Naive thymus-derived CD8-positive, alpha-beta T cell (primary cell): ENCODE measurements at regions not wholly inside any gene's neighbourhood (a gene's known extent, or its start where the extent isn't known, plus 50 kb on each side); places are given as distances from the start of the nearest gene placed in this dataset.
"Not testable (repeated sequence)": the region's sequence is repeated elsewhere in the genome, so short reads cannot be mapped to it uniquely, and the experiment has no call there.

Experiments
- ATAC-seq, 2 donors: fragments of 150-1000 bp; cut with Tn5 transposase in 1 of 2; sonication (Bioruptor Pico), chemical (Tn5 transposase) in 1 of 2; 1 replicate in 1 of 2; 2 replicates in 1 of 2; pipeline ENCODE4 v1.10.0; 2021; ENCODE audit warnings: mild to moderate bottlenecking in 2 of 2, moderate library complexity in 2 of 2
- POLR2A ChIA-PET: fragments of 350-600 bp; sonication (Branson Sonifier 250); formaldehyde crosslinking; loops from one replicate; lab custom pipeline; 2021; ENCODE audit warnings: antibody characterized with exemption; lab: Charles Lee
- DNase-seq, 10 donors: peaks; one replicate each; pipeline versions ENCODE4 v3.0.0 to v3.0.0-alpha.2; 2020 to 2022
- H3K27ac Mint-ChIP-seq, 10 donors: one replicate each; pipeline ENCODE4 v1.8.0; 2020 to 2022; ENCODE audit warnings: mild to moderate bottlenecking in 10 of 10, mixed read lengths in 10 of 10, moderate library complexity in 4 of 10, inconsistent platforms in 1 of 10
- H3K27me3 Mint-ChIP-seq, 5 donors: one replicate each; pipeline ENCODE4 v1.8.0; 2021 to 2022; ENCODE audit warnings: mixed read lengths in 5 of 5
- H3K36me3 Mint-ChIP-seq, 3 donors: one replicate each; pipeline ENCODE4 v1.8.0; 2020 to 2022; ENCODE audit warnings: mixed read lengths in 3 of 3, mild to moderate bottlenecking in 2 of 3, inconsistent platforms in 1 of 3
- H3K4me1 Mint-ChIP-seq, 4 donors: one replicate each; pipeline ENCODE4 v1.8.0; 2021 to 2022; ENCODE audit warnings: mixed read lengths in 4 of 4
- H3K4me3 Mint-ChIP-seq, 10 donors: one replicate each; pipeline ENCODE4 v1.8.0; 2020 to 2022; ENCODE audit warnings: mild to moderate bottlenecking in 10 of 10, mixed read lengths in 10 of 10, moderate library complexity in 6 of 10, inconsistent platforms in 1 of 10
- H3K9me3 Mint-ChIP-seq, 9 donors: one replicate each; pipeline ENCODE4 v1.8.0; 2020 to 2022; ENCODE audit warnings: mixed read lengths in 9 of 9, mild to moderate bottlenecking in 3 of 9, inconsistent platforms in 1 of 9, moderate library complexity in 1 of 9

DNA sequence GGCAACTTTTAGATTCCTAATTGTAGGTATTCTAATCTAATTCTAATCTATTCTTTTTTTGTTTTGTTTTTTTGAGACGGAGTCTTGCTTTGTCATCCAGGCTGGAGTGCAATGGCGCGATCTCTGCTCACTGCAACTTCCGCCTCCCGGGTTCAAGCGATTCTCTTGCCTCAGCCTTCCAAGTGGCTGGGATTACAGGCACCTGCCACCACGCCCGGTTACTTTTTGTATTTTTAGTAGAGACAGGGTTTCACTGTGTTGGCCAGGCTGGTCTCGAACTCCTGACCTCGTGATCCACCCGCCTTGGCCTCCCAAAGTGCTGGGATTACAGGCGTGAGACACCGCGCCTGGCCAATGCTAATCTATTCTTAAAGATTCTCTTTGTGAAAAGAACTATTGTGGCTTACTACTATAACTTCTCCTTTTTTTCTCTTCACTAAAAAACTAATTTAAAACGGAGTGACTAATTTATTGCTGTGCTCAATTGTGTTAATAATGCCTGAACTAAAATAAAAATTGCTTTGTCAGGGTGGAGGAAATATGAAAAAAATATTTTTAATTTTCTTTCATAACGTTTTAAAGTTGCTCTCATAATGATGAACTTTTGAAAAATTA lies 85.6 kb downstream of the DUSP6 start:
- H3K27ac Mint-ChIP-seq, ATAC-seq, POLR2A ChIA-PET, H3K9me3 Mint-ChIP-seq, DNase-seq, H3K27me3 Mint-ChIP-seq, H3K36me3 Mint-ChIP-seq, H3K4me3 Mint-ChIP-seq: not testable (repeated sequence)
- H3K4me1 Mint-ChIP-seq: peaks cover 0 to 14% (median 0%) of the 10 kb centered on the region in 4 donors

DNA sequence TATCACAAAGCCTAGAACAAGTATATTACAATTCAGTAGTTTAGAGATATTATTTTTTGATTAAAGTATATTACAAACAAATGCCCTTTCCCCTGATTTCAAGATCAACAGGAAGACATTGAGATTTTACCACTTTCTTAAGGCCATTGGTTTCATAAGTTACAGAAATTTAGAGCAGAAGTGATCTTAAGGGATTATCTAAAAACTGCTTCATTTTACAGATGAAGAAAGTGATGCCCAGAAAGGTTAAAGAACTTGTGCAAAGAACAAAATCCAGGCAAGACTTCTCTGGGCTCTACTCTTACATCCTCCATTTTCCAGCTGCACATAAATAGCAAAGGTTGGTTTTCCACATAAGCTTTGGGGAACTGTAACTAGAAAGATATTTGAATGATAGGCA lies 87.5 kb downstream of the DUSP6 start:
- POLR2A ChIA-PET: no interaction called here

DNA sequence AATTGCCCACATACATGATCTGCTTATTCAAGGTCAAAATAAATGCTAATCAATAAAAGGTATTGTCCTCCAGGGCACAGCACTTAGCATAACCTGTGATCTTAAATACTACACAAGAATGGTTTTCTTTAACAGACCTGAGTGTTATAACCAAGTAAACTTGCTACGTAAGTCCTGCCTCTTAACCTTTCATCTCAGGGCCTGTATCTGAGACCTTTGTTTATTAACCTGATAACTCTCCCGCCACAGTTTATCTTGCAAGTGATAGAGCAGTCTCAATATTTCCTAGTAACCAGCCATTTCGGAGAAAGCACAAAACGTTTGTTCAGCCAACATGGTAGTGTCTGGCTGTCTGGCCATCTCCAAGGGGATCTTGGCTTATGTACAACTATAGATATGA lies 88.4 kb downstream of the DUSP6 start:
- POLR2A ChIA-PET: no interaction called here
- ATAC-seq: no peak
- H3K36me3 Mint-ChIP-seq: no peaks in the 10 kb centered on the region

More for the DNA sequence above, 87.5 kb downstream of the DUSP6 start:
- Mint-ChIP-seq H3K27me3 (no peaks in the 10 kb centered on the region), H3K4me3 (no peak overlapping the region), H3K4me1 (peaks cover 0 to 14% (median 0%) of the 10 kb centered on the region in 4 donors), H3K27ac (no peak overlapping the region), H3K9me3 (no peaks in the 10 kb centered on the region), H3K36me3 (no peaks in the 10 kb centered on the region)
- ATAC-seq (no peak), DNase-seq (no peak)

DNA sequence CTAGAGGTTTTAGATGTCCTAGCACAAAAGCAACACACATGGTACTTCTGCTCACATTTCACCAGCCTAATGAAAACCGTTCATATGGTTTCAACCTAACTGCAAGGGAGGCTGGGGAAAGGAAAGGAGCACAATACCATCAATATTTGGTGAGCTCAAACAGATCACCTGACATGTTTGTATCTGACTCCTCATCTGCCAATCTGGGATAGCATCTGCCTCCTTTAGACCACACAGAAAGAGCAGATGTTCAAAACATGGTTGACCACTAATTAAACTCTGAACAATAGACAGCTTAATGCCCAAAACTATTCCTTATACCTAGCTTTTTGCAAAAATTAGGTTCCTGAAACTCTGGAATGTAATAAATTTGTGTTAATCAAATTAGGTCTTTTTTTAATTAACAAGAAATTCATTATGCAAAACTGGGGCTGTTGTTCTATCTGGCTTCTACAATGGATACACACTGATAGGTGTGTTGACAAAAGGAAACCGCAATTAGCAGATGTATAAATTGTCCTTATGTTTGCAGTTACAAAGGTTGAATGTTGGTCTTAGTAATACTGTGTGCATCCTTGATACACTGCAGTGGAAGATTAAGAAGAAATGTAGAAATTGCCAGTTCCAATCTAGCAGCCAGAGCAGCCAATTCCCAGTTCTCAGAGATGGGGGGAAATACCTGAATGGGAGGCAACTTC lies 89.3 kb downstream of the DUSP6 start:
- DNase-seq: no peak
- POLR2A ChIA-PET: no interaction called here

More for the DNA sequence above, 88.4 kb downstream of the DUSP6 start:
- Mint-ChIP-seq H3K27me3 (no peaks in the 10 kb centered on the region), H3K4me1 (peaks cover 0 to 14% (median 0%) of the 10 kb centered on the region in 4 donors), H3K9me3 (no peaks in the 10 kb centered on the region), H3K27ac (no peak overlapping the region), H3K4me3 (no peak overlapping the region)
- DNase-seq: no peak

DNA sequence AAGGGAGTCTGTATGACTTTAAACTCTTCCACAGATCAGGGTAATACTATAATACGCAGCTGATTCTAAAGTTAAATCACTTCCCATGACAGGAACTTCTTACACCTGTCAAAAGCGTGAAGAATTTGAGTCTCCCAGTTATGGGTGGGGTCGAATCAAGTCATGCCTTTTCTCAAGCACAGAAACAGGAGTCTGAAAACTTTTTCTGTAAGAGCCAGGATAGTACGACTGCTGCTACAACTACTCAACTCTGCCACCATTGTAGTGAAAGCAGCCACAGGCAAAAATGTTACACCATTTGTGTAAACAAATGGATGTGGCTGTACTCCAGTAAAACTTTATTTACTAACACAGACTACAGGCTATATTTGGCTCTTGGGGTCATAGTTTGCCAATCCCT lies 90.3 kb downstream of the DUSP6 start:
- Mint-ChIP-seq H3K4me1 (peaks cover 0 to 11% (median 0%) of the 10 kb centered on the region in 4 donors), H3K27me3 (no peaks in the 10 kb centered on the region), H3K4me3 (no peak overlapping the region), H3K36me3 (peaks cover 0 to 6% (median 5%) of the 10 kb centered on the region in 3 donors), H3K9me3 (peaks cover 0 to 10% (median 3%) of the 10 kb centered on the region in 9 donors), H3K27ac (no peak overlapping the region)
- DNase-seq: no peak
- POLR2A ChIA-PET: no interaction called here
- ATAC-seq: no peak

More for the DNA sequence above, 89.3 kb downstream of the DUSP6 start:
- peaks cover 0 to 6% (median 3%) of the 10 kb centered on the region in 3 donors for H3K36me3 Mint-ChIP-seq
- no peaks in the 10 kb centered on the region for H3K27me3 Mint-ChIP-seq
- peaks cover 0 to 14% (median 0%) of the 10 kb centered on the region in 4 donors for H3K4me1 Mint-ChIP-seq
- no peak overlapping the region for H3K27ac Mint-ChIP-seq
- no peak for ATAC-seq
- H3K9me3 Mint-ChIP-seq: peaks cover 0 to 6% (median 3%) of the 10 kb centered on the region in 9 donors
- no peak overlapping the region for H3K4me3 Mint-ChIP-seq

DNA sequence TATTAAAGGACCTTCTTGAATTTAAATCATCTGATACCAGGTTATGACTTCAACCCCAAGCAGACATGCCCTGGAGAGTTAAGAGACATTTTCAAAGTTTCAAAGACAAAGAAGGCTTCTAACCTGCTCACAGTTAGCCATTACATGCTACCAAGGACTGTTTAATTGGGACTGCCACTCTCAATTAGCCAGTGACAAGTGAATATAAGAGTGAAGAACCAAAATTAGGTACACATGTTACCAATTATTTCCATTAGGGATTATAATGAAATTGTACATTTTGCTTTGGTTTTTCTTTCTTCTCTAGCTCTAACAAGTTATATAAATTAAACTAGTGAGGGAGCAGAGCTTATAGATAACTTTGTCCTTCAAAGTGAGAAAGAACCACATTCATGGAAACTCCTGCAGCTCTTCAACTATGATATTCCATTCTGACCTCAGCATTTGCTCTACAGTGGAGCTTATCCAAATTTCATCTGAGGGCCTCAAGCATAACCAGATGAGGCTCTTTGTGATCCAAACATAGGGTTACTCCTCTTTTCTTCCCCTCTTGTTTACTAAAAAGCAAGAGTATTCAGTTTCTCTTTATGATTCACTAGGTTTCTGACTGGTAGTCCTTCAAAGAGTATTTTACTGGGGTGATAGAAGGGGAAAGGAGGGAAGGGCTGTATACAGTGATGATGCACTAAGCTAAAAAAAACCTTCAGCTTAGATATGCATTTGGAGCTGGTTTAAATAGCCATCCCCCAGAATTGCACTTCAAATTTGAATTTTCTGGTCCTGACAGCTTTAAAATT lies 91.3 kb downstream of the DUSP6 start:
- Mint-ChIP-seq H3K27me3 (no peaks in the 10 kb centered on the region), H3K9me3 (peaks cover 0 to 10% (median 3%) of the 10 kb centered on the region in 9 donors), H3K27ac (no peak overlapping the region), H3K36me3 (peaks cover 0 to 6% (median 5%) of the 10 kb centered on the region in 3 donors), H3K4me1 (peaks cover 0 to 7% (median 0%) of the 10 kb centered on the region in 4 donors), H3K4me3 (no peak overlapping the region)
- POLR2A ChIA-PET: no interaction called here
- DNase-seq (no peak), ATAC-seq (no peak)

DNA sequence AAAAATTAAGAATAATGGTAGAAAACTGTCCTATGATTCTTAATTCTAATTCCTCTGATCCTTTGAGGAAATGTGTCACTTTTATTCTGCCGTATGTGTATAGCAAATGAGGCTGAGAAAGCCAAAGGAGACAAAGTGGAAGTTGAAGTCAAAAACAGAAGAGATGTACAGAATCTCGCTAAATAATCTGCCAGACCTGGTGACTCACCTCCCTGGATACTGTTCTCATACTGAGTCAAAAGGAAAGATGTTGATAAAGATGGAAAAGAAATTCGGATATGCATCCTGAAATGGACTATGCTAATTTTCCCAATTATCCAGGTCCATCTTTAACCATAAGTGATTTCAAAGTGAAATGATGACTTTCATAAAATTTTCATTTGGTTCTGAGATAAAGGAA lies 92.5 kb downstream of the DUSP6 start:
- no peak overlapping the region for H3K27ac Mint-ChIP-seq
- no peaks in the 10 kb centered on the region for H3K27me3 Mint-ChIP-seq
- DNase-seq (no peak), ATAC-seq (no peak)
- no peak overlapping the region for H3K4me3 Mint-ChIP-seq
- H3K4me1 Mint-ChIP-seq: peaks cover 0 to 4% (median 0%) of the 10 kb centered on the region in 4 donors
- POLR2A ChIA-PET: no interaction called here
- peaks cover 0 to 10% (median 3%) of the 10 kb centered on the region in 9 donors for H3K9me3 Mint-ChIP-seq
- H3K36me3 Mint-ChIP-seq: peaks cover 0 to 6% (median 5%) of the 10 kb centered on the region in 3 donors

DNA sequence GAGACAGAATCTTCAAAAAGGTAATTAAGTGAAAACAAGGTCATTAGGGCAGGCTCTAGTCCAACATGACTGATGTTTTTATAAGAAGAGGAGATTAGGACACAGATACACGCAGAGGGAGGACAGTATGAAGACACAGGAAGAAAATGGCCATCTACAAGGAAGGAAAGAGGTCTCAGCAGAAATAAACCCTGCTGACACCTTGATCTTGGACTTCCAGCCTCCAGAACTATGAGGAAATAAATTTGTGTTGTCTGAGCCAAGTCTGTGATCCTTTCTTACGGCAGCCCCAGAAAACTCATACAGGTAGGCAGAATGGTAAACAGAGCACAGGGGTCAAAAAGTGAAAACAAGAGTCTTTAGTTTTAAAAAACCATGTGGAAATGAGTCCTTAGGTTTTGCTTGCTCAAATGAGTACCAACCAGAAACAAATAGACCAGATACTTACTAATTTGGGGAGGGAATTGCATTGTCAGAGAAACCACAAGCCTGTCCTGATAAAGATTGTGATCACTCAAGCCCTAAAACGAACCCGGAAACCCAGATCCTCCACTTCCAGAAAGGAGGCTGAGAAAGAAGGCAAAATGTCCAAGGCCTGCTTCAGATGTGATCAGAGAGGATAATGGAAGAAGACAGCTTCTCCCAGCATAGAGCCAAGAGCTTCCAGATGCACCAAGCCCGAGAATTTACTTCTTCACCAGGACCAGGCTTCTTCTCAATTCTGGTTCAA lies 93.9 kb downstream of the DUSP6 start:
- H3K36me3 Mint-ChIP-seq: peaks cover 0 to 6% (median 5%) of the 10 kb centered on the region in 3 donors
- H3K4me1 Mint-ChIP-seq: peaks cover 0 to 4% (median 0%) of the 10 kb centered on the region in 4 donors
- no peak overlapping the region for H3K4me3 Mint-ChIP-seq
- POLR2A ChIA-PET: interaction anchor here (0.6 kb wide), 1 partner anchor 45 kb away, joined by 8 read pairs; no protein-coding TSS in a partner anchor
- H3K9me3 Mint-ChIP-seq: peaks cover 0 to 10% (median 3%) of the 10 kb centered on the region in 9 donors
- DNase-seq (no peak), ATAC-seq (no peak)
- H3K27me3 Mint-ChIP-seq: no peaks in the 10 kb centered on the region
- peak overlapping the region in 1 of 10 donors; percentile 68 for H3K27ac Mint-ChIP-seq

DNA sequence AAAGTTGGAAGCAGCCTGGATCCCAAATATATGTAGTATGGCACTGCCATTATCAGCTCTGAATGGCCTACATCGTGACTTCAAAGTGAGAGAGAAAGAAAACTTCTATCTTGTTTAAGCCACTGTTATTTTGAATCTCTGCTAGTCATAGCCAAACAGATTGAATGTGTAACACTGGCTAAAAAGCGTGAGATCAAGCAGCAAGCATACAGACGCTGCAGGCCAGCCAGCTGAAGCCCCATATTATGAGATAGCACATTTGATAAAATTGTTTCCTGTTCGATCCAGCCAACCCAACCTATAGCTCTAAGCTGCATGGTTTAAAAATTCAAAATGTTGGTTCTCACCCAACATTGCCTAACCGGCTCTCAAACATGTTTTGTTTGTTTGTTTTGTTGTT lies 95.0 kb downstream of the DUSP6 start:
- no peak for ATAC-seq
- POLR2A ChIA-PET: interaction anchor here (0.6 kb wide), 1 partner anchor 46 kb away, joined by 8 read pairs; no protein-coding TSS in a partner anchor
- Mint-ChIP-seq H3K27me3 (no peaks in the 10 kb centered on the region), H3K4me1 (peaks cover 0 to 10% (median 0%) of the 10 kb centered on the region in 4 donors), H3K27ac (no peak overlapping the region), H3K9me3 (peaks cover 0 to 10% (median 3%) of the 10 kb centered on the region in 9 donors), H3K36me3 (peaks cover 0 to 6% (median 5%) of the 10 kb centered on the region in 3 donors), H3K4me3 (no peak overlapping the region)
- no peak for DNase-seq

DNA sequence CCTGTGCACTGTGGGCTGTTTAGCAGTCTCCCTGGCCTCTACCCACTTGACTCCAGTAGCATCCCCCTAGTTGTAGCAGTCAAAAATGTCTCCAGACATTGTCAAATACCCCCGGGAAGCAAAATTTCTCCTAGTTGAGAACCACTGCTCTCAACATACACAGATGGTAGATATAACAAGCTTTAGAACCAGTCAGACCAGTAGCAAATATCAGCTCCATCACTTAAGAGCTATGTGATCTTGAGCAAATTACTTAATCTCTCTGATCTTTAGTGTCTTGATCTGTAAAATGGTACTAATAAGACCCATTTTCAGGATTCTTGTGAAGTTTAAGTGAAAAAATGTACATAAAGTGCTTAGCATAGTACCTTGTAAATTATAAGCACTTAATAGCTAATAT lies 96.2 kb downstream of the DUSP6 start:
- DNase-seq (no peak), ATAC-seq (no peak)
- POLR2A ChIA-PET: interaction anchor here (0.6 kb wide), 1 partner anchor 206 kb away, joined by 5 read pairs; no protein-coding TSS in a partner anchor
- H3K27me3 Mint-ChIP-seq: no peaks in the 10 kb centered on the region
- peaks cover 5 to 15% (median 6%) of the 10 kb centered on the region in 4 donors for H3K4me1 Mint-ChIP-seq
- H3K4me3 Mint-ChIP-seq: no peak overlapping the region
- H3K9me3 Mint-ChIP-seq: peaks cover 0 to 10% (median 3%) of the 10 kb centered on the region in 9 donors
- H3K27ac Mint-ChIP-seq: no peak overlapping the region
- H3K36me3 Mint-ChIP-seq: peaks cover 0 to 6% (median 5%) of the 10 kb centered on the region in 3 donors

DNA sequence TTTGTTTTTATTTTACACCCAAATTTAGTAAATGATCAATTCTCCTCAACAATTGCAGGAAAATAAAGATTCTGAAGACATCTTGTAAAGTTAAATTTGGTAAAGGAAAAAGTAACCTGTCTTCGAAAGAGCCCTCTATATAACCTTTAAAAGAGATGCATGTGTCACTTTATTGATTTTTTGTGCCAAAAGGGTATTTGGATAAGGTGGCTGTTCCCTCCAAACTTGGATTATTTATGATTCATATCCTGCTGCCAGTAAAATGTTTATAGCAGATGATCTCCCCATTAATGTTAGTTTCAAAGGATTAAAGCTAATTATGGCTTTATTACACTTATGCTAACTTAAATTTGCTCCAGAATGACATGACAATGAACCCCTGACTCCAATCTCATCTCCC lies 98.8 kb downstream of the DUSP6 start:
- Mint-ChIP-seq H3K27ac (no peak overlapping the region), H3K9me3 (peaks cover 0 to 8% (median 3%) of the 10 kb centered on the region in 9 donors), H3K27me3 (no peaks in the 10 kb centered on the region), H3K4me3 (no peak overlapping the region), H3K36me3 (peaks cover 0 to 5% (median 5%) of the 10 kb centered on the region in 3 donors), H3K4me1 (peaks cover 9 to 25% (median 14%) of the 10 kb centered on the region in 4 donors)
- DNase-seq: no peak
- POLR2A ChIA-PET: no interaction called here
- ATAC-seq: no peak

DNA sequence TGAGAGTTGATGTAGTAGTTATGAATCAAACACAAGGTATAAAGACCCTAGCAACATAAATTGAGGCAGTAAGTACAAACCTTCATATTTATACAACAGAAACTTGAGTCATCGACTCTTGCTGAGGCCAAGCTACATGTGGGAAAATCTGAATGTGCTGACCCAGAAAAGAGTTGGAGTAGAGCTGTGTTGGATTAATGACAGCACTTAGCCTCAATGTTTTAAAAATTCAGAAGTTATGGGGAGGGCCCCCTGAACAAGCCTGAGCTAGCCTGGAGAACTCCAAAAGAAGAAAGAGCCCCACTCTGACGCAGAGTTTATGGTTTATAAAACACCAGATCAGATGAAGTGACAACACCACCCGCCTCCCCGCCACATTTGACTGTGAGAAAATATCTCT lies 100.0 kb downstream of the DUSP6 start:
- no peak overlapping the region for H3K4me3 Mint-ChIP-seq
- H3K27me3 Mint-ChIP-seq: peaks cover 0 to 10% (median 0%) of the 10 kb centered on the region in 5 donors
- H3K36me3 Mint-ChIP-seq: no peaks in the 10 kb centered on the region
- no peak for ATAC-seq
- no peaks in the 10 kb centered on the region for H3K9me3 Mint-ChIP-seq
- POLR2A ChIA-PET: no interaction called here
- H3K27ac Mint-ChIP-seq: no peak overlapping the region
- H3K4me1 Mint-ChIP-seq: peaks cover 9 to 25% (median 14%) of the 10 kb centered on the region in 4 donors
- DNase-seq: no peak
